ENCODE measurements at regions not wholly inside any gene's neighbourhood (a gene's known extent, or its start where the extent isn't known, plus 50 kb on each side); places are given as distances from the start of the nearest gene placed in this dataset.

- TF ChIP-seq CTCF (IDR thresholded peaks at IDR 0.05): no peak
- no peak for DNase-seq
- no peaks in the 10 kb centered on the region for H3K36me3 ChIP-seq (ENCODE audit: control insufficient read depth, insufficient read depth, low read length)
- H3K4me1 ChIP-seq (ENCODE audit: control insufficient read depth, insufficient read depth, low read length): no peaks in the 10 kb centered on the region
- no peak overlapping the region for H3K4me3 Mint-ChIP-seq
- H3K4me3 ChIP-seq (ENCODE audit: low read length): no peak overlapping the region
- no peaks in the 10 kb centered on the region for H3K9me3 ChIP-seq (ENCODE audit: control insufficient read depth, insufficient read depth, low read length)
- H3K27me3 ChIP-seq (ENCODE audit: control insufficient read depth, insufficient read depth, low read length): peaks cover 2% of the 10 kb centered on the region
- ATAC-seq: no peak
- H3K27ac Mint-ChIP-seq: no peak overlapping the region
- no peaks in the 10 kb centered on the region for H3K4me1 Mint-ChIP-seq
- intact Hi-C loops (cut with micrococcal nuclease): no loop called here
- no peaks in the 10 kb centered on the region for H3K36me3 Mint-ChIP-seq
- peaks cover 0 to 5% of the 10 kb centered on the region in 2 donors for H3K27me3 Mint-ChIP-seq (ENCODE audit: low read depth in 2 of 2)
- H3K27ac ChIP-seq (ENCODE audit: low read length): no peak overlapping the region
- H3K9me3 Mint-ChIP-seq: no peaks in the 10 kb centered on the region
- 83% methylated on average over 2 of the region's 2 CpGs for WGBS (ENCODE audit: insufficient coverage)
Observed at GRCh38 chr12:67002720-67003119, 266.4 kb upstream of the CAND1 start.

DNA sequence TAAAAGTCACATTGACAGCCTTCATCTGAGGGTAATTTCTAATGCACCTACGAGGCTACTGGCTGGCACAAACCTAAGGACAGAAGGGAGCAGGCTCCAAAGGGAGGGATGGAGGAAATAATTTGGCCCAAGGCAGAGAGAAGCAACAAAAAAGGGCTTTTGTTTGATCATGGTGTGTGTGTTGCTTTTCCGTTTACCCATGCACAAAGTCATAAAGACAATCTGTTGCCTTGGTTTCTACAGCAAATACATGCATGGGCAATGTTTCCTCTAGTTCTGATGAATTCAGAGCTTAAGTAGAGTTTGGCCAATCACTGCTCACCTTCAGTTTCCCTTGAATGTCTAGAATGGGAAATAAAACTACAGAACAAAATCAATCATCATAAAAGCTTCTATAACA is 262.5 kb upstream of the CAND1 start:
- Histone ChIP-seq H3K27ac (ENCODE audit: low read length) (no peak overlapping the region), H3K4me1 (ENCODE audit: control insufficient read depth, insufficient read depth, low read length) (no peaks in the 10 kb centered on the region), H3K4me3 (ENCODE audit: low read length) (no peak overlapping the region), H3K36me3 (ENCODE audit: control insufficient read depth, insufficient read depth, low read length) (no peaks in the 10 kb centered on the region), H3K9me3 (ENCODE audit: control insufficient read depth, insufficient read depth, low read length) (no peaks in the 10 kb centered on the region), H3K27me3 (ENCODE audit: control insufficient read depth, insufficient read depth, low read length) (peaks cover 2% of the 10 kb centered on the region)
- no peak overlapping the region for H3K4me3 Mint-ChIP-seq
- no peak for TF ChIP-seq CTCF (IDR thresholded peaks at IDR 0.05)
- intact Hi-C loops (cut with micrococcal nuclease): no loop called here
- DNase-seq: no peak
- ATAC-seq: no peak
- peaks cover 0 to 5% of the 10 kb centered on the region in 2 donors for H3K27me3 Mint-ChIP-seq (ENCODE audit: low read depth in 2 of 2)
- 80% methylated on average over 1 of the region's 2 CpGs for WGBS (ENCODE audit: insufficient coverage)
- no peaks in the 10 kb centered on the region for H3K36me3 Mint-ChIP-seq
- no peaks in the 10 kb centered on the region for H3K4me1 Mint-ChIP-seq
- no peak overlapping the region for H3K27ac Mint-ChIP-seq
- no peaks in the 10 kb centered on the region for H3K9me3 Mint-ChIP-seq

DNA sequence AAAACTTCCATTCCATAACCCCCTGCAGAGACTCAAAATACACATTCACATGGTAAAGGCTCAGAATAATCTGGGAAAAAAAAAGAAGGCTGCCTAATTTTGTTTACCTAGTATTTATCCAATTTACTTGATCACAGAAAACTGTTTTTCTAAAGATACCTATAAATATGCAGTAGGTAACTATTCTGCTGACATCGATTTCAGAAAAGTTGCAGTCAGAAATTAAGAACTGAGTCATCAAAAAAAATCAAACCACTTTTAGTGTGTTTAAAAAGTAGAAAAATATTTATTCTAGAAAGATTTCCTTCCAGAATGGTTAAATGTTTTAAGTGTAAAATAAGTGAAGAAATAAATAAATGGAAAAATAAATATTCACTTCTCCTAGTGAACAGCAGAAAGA is 254.5 kb upstream of the CAND1 start:
- ATAC-seq: no peak
- H3K27ac Mint-ChIP-seq: no peak overlapping the region

More for the DNA sequence above, 254.5 kb upstream of the CAND1 start:
- WGBS (ENCODE audit: insufficient coverage): no CpG with 5 or more reads among the region's 1 CpG
- DNase-seq: no peak
- Histone ChIP-seq H3K36me3 (ENCODE audit: control insufficient read depth, insufficient read depth, low read length) (no peaks in the 10 kb centered on the region), H3K9me3 (ENCODE audit: control insufficient read depth, insufficient read depth, low read length) (no peaks in the 10 kb centered on the region), H3K27me3 (ENCODE audit: control insufficient read depth, insufficient read depth, low read length) (no peaks in the 10 kb centered on the region), H3K27ac (ENCODE audit: low read length) (no peak overlapping the region), H3K4me1 (ENCODE audit: control insufficient read depth, insufficient read depth, low read length) (no peaks in the 10 kb centered on the region), H3K4me3 (ENCODE audit: low read length) (no peak overlapping the region)
- H3K27me3 Mint-ChIP-seq (ENCODE audit: low read depth in 2 of 2): no peaks in the 10 kb centered on the region
- H3K4me3 Mint-ChIP-seq: no peak overlapping the region
- no peaks in the 10 kb centered on the region for H3K4me1 Mint-ChIP-seq
- H3K36me3 Mint-ChIP-seq: no peaks in the 10 kb centered on the region
- no peak for TF ChIP-seq CTCF (IDR thresholded peaks at IDR 0.05)
- no peaks in the 10 kb centered on the region for H3K9me3 Mint-ChIP-seq
- intact Hi-C loops (cut with micrococcal nuclease): no loop called here
